ENCODE measurements at regions not wholly inside any gene's neighbourhood (a gene's known extent, or its start where the extent isn't known, plus 50 kb on each side); places are given as distances from the start of the nearest gene placed in this dataset.

GRCh38 chr12:22396735-22397134 is 62.2 kb upstream of the ST8SIA1 start:
- ATAC-seq = no peak
- peaks cover 8% of the 10 kb centered on the region for H3K4me1 ChIP-seq (ENCODE audit: control insufficient read depth, insufficient read depth, low read length)
- intact Hi-C loops (cut with micrococcal nuclease) = no loop called here

GRCh38 chr12:22396253-22396652 is 61.7 kb upstream of the ST8SIA1 start:
- H3K4me3 ChIP-seq (ENCODE audit: low read length) = no peak overlapping the region
- Mint-ChIP-seq H3K27ac (peak overlapping the region; percentile 80 to 81), H3K9me3 (no peaks in the 10 kb centered on the region), H3K27me3 (ENCODE audit: low read depth in 2 of 2) (peaks cover 0 to 4% of the 10 kb centered on the region in 2 donors), H3K4me1 (peaks cover 25 to 28% of the 10 kb centered on the region in 2 donors), H3K4me3 (peak overlapping the region; percentile 76), H3K36me3 (no peaks in the 10 kb centered on the region)
- no peaks in the 10 kb centered on the region for H3K27me3 ChIP-seq (ENCODE audit: control insufficient read depth, insufficient read depth, low read length)
- H3K9me3 ChIP-seq (ENCODE audit: control insufficient read depth, insufficient read depth, low read length) = peaks cover 5% of the 10 kb centered on the region
- DNase-seq (peak in 1 of 2 donors; percentile 65), ATAC-seq (peak; percentile 79 to 82 (median 81))
- no peak overlapping the region for H3K27ac ChIP-seq (ENCODE audit: low read length)
- intact Hi-C loops (cut with micrococcal nuclease) = no loop called here
- H3K4me1 ChIP-seq (ENCODE audit: control insufficient read depth, insufficient read depth, low read length) = peaks cover 8% of the 10 kb centered on the region
- WGBS (ENCODE audit: insufficient coverage) = no CpG with 5 or more reads among the region's 1 CpG
- H3K36me3 ChIP-seq (ENCODE audit: control insufficient read depth, insufficient read depth, low read length) = no peaks in the 10 kb centered on the region
- TF ChIP-seq, protein P1, sequence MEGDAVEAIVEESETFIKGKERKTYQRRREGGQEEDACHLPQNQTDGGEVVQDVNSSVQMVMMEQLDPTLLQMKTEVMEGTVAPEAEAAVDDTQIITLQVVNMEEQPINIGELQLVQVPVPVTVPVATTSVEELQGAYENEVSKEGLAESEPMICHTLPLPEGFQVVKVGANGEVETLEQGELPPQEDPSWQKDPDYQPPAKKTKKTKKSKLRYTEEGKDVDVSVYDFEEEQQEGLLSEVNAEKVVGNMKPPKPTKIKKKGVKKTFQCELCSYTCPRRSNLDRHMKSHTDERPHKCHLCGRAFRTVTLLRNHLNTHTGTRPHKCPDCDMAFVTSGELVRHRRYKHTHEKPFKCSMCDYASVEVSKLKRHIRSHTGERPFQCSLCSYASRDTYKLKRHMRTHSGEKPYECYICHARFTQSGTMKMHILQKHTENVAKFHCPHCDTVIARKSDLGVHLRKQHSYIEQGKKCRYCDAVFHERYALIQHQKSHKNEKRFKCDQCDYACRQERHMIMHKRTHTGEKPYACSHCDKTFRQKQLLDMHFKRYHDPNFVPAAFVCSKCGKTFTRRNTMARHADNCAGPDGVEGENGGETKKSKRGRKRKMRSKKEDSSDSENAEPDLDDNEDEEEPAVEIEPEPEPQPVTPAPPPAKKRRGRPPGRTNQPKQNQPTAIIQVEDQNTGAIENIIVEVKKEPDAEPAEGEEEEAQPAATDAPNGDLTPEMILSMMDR (IDR thresholded peaks at IDR 0.05) = no peak

More at GRCh38 chr12:22396735-22397134, 62.2 kb upstream of the ST8SIA1 start:
- no peak overlapping the region for H3K4me3 ChIP-seq (ENCODE audit: low read length)
- H3K9me3 Mint-ChIP-seq = no peaks in the 10 kb centered on the region
- DNase-seq = no peak
- no peaks in the 10 kb centered on the region for H3K36me3 Mint-ChIP-seq
- peak overlapping the region; percentile 80 to 81 for H3K27ac Mint-ChIP-seq
- TF ChIP-seq, protein P1 (IDR thresholded peaks at IDR 0.05) = no peak
- no peaks in the 10 kb centered on the region for H3K36me3 ChIP-seq (ENCODE audit: control insufficient read depth, insufficient read depth, low read length)
- H3K4me3 Mint-ChIP-seq = peak overlapping the region; percentile 76
- no peaks in the 10 kb centered on the region for H3K27me3 ChIP-seq (ENCODE audit: control insufficient read depth, insufficient read depth, low read length)
- peaks cover 0 to 8% of the 10 kb centered on the region in 2 donors for H3K27me3 Mint-ChIP-seq (ENCODE audit: low read depth in 2 of 2)
- H3K4me1 Mint-ChIP-seq = peaks cover 25 to 28% of the 10 kb centered on the region in 2 donors
- no peak overlapping the region for H3K27ac ChIP-seq (ENCODE audit: low read length)
- H3K9me3 ChIP-seq (ENCODE audit: control insufficient read depth, insufficient read depth, low read length) = peaks cover 5% of the 10 kb centered on the region

GRCh38 chr12:22395666-22396065 is 61.2 kb upstream of the ST8SIA1 start:
- ATAC-seq (no peak), DNase-seq (no peak)
- H3K4me3 ChIP-seq (ENCODE audit: low read length) = no peak overlapping the region
- intact Hi-C loops (cut with micrococcal nuclease) = no loop called here
- Mint-ChIP-seq H3K27ac (peak overlapping the region; percentile 80 to 81), H3K27me3 (ENCODE audit: low read depth in 2 of 2) (no peaks in the 10 kb centered on the region), H3K9me3 (no peaks in the 10 kb centered on the region), H3K36me3 (no peaks in the 10 kb centered on the region), H3K4me1 (peaks cover 25 to 28% of the 10 kb centered on the region in 2 donors), H3K4me3 (no peak overlapping the region)
- no peak overlapping the region for H3K27ac ChIP-seq (ENCODE audit: low read length)
- H3K36me3 ChIP-seq (ENCODE audit: control insufficient read depth, insufficient read depth, low read length) = no peaks in the 10 kb centered on the region
- TF ChIP-seq, protein P1 (IDR thresholded peaks at IDR 0.05) = no peak
- H3K27me3 ChIP-seq (ENCODE audit: control insufficient read depth, insufficient read depth, low read length) = no peaks in the 10 kb centered on the region
- peaks cover 8% of the 10 kb centered on the region for H3K4me1 ChIP-seq (ENCODE audit: control insufficient read depth, insufficient read depth, low read length)
- peaks cover 5% of the 10 kb centered on the region for H3K9me3 ChIP-seq (ENCODE audit: control insufficient read depth, insufficient read depth, low read length)
